ENCODE measurements at regions not wholly inside any gene's neighbourhood (a gene's known extent, or its start where the extent isn't known, plus 50 kb on each side); places are given as distances from the start of the nearest gene placed in this dataset.

GRCh38 chr13:99120751-99121150 is 79.9 kb upstream of the UBAC2 start:
- TF ChIP-seq POLR2AphosphoS5 (IDR thresholded peaks at IDR 0.05): no peak
- no peak for TF ChIP-seq CTCF (IDR thresholded peaks at IDR 0.05)
- no peak for TF ChIP-seq POLR2A (IDR thresholded peaks at IDR 0.05)
- WGBS: 87% methylated on average over 1 of the region's 1 CpG
- Histone ChIP-seq H3K4me3 (no peak overlapping the region), H3K36me3 (no peaks in the 10 kb centered on the region), H3K27ac (no peak overlapping the region), H3K9me3 (no peaks in the 10 kb centered on the region), H3K27me3 (no peaks in the 10 kb centered on the region), H3K4me1 (peaks cover 9% of the 10 kb centered on the region)
- no peak for DNase-seq (ENCODE audit: low spot score in 2 of 2)

DNA sequence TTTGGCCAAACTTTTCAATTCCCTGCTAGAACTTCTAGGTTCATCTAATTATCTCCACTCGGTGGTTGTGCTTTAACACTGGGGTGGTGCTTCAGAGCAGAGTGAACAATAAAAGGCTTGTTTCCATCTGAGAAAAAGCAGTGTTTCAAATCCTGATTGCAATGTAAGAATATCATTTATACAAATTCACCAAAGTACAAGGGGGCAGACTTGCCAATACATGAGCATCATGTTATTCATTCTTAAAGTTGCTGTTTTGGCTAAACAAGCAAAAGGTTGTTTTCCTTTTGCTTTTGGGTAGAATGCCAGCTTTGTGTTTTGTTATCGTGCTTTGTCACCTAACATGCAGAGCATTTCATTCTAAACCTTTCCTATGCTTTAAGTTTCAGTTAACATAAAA is 78.5 kb upstream of the UBAC2 start:
- WGBS: 32% methylated on average over 2 of the region's 2 CpGs
- Histone ChIP-seq H3K27me3 (no peaks in the 10 kb centered on the region), H3K4me1 (peaks cover 9% of the 10 kb centered on the region), H3K36me3 (no peaks in the 10 kb centered on the region), H3K27ac (no peak overlapping the region), H3K4me3 (no peak overlapping the region), H3K9me3 (no peaks in the 10 kb centered on the region)
- no peak for TF ChIP-seq POLR2A (IDR thresholded peaks at IDR 0.05)
- no peak for TF ChIP-seq POLR2AphosphoS5 (IDR thresholded peaks at IDR 0.05)
- no peak for TF ChIP-seq EP300 (IDR thresholded peaks at IDR 0.05)
- no peak for TF ChIP-seq CTCF (IDR thresholded peaks at IDR 0.05)
- DNase-seq (ENCODE audit: low spot score in 2 of 2): no peak

GRCh38 chr13:99123101-99124045 is 77.3 kb upstream of the UBAC2 start:
- Histone ChIP-seq H3K27me3 (no peaks in the 10 kb centered on the region), H3K4me3 (no peak overlapping the region), H3K36me3 (no peaks in the 10 kb centered on the region), H3K27ac (no peak overlapping the region), H3K9me3 (no peaks in the 10 kb centered on the region), H3K4me1 (peaks cover 9% of the 10 kb centered on the region)
- WGBS: 73% methylated on average over 13 of the region's 14 CpGs
- TF ChIP-seq EP300 (IDR thresholded peaks at IDR 0.05): no peak
- no peak for TF ChIP-seq POLR2AphosphoS5 (IDR thresholded peaks at IDR 0.05)
- TF ChIP-seq CTCF (IDR thresholded peaks at IDR 0.05): no peak
- no peak for TF ChIP-seq POLR2A (IDR thresholded peaks at IDR 0.05)
- DNase-seq (ENCODE audit: low spot score in 2 of 2): no peak

DNA sequence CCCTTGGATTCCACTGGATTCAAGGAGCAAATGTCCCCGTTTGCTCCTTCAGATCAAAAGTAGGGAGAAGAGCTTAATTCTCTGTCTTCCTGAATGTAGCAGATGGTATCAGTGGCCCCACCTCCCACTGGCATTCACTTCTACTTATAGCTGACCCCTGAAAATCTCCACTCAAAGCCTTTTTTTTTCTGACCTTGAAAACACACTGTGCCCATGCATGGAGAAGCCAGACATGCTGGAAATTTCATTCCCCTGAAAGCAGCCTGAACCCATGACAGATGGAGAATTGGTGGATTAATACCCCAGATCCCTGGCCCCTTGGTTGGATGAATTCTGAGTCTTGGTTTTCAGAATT is 76.6 kb upstream of the UBAC2 start:
- H3K27ac ChIP-seq: no peak overlapping the region
- TF ChIP-seq CTCF (IDR thresholded peaks at IDR 0.05): no peak
- TF ChIP-seq POLR2A (IDR thresholded peaks at IDR 0.05): no peak
- TF ChIP-seq EP300 (IDR thresholded peaks at IDR 0.05): no peak
- no peak for TF ChIP-seq POLR2AphosphoS5 (IDR thresholded peaks at IDR 0.05)
- no peak overlapping the region for H3K4me3 ChIP-seq
- H3K27me3 ChIP-seq: no peaks in the 10 kb centered on the region
- no peaks in the 10 kb centered on the region for H3K9me3 ChIP-seq
- H3K36me3 ChIP-seq: no peaks in the 10 kb centered on the region
- DNase-seq (ENCODE audit: low spot score in 2 of 2): no peak
- peaks cover 9% of the 10 kb centered on the region for H3K4me1 ChIP-seq
- 68% methylated on average over 1 of the region's 1 CpG for WGBS

GRCh38 chr13:99124794-99125316 is 75.8 kb upstream of the UBAC2 start:
- Histone ChIP-seq H3K27me3 (no peaks in the 10 kb centered on the region), H3K4me1 (peaks cover 9% of the 10 kb centered on the region), H3K27ac (no peak overlapping the region), H3K36me3 (no peaks in the 10 kb centered on the region), H3K4me3 (no peak overlapping the region), H3K9me3 (no peaks in the 10 kb centered on the region)
- TF ChIP-seq EP300 (IDR thresholded peaks at IDR 0.05) (no peak), POLR2AphosphoS5 (IDR thresholded peaks at IDR 0.05) (no peak)
- DNase-seq (ENCODE audit: low spot score in 2 of 2): no peak
- WGBS: 34% methylated on average over 9 of the region's 9 CpGs

Measured in suprapubic skin (tissue), 4 donors.